Caki2 (cell line): ENCODE measurements at regions not wholly inside any gene's neighbourhood (a gene's known extent, or its start where the extent isn't known, plus 50 kb on each side); places are given as distances from the start of the nearest gene placed in this dataset.
A peak's percentile ranks its signal among the peaks of the same experiment; 100 is the strongest.

Experiments used
- DNase-seq: peaks from one replicate; pipeline ENCODE4 v3.0.0-alpha.2; 2015; ENCODE audit warnings: low read depth
- in situ Hi-C: cut with HindIII; loops from 2 replicates; pipeline ENCODE4 v1.10.0; 2016; ENCODE audit warnings: low sequenced_read_pairs, low pct_unique_long_range_greater_than_20kb, mixed read lengths

DNA sequence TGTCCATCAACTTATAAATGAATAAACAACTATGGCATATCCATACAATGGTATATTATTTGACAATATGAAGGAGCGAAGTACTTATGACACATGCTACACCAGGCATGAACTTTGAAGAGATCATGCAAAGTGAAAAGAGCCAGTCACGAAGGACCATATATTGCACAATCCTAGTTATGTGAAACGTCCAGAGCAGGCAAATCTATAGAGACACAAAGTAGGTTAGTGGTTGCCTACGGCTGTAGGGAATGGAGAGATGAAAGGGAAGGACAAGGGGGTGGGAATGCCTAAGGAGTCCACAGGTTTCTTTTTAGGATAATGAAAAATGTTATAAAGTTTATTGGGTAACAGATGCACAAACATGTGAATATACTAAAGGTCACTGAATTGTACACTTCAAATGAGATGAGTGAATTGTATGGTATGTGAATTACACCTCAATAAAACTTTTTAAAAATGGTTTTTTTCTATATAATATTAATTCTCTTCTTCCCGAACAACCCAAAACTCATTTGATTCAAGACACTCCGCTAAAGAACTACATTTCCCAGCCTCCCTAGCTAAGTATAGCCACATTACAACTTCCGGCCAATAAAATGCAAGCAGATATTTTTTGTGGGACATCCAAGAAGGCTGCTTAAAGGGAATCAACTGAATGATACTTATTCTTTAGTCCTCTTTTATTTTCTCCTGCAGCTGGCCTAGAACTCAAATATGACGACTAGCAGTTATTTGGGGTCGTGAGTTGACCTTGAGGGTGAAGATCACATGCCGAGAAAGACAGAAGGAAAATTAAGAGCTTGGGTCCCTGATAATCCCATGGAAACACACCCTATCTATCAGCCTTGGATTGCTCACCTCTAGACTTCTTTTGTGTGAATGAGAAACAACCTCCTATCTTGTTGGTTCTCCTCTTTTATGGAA lies 187.2 kb downstream of the TTC8 start:
- in situ Hi-C loops: no loop called here

DNA sequence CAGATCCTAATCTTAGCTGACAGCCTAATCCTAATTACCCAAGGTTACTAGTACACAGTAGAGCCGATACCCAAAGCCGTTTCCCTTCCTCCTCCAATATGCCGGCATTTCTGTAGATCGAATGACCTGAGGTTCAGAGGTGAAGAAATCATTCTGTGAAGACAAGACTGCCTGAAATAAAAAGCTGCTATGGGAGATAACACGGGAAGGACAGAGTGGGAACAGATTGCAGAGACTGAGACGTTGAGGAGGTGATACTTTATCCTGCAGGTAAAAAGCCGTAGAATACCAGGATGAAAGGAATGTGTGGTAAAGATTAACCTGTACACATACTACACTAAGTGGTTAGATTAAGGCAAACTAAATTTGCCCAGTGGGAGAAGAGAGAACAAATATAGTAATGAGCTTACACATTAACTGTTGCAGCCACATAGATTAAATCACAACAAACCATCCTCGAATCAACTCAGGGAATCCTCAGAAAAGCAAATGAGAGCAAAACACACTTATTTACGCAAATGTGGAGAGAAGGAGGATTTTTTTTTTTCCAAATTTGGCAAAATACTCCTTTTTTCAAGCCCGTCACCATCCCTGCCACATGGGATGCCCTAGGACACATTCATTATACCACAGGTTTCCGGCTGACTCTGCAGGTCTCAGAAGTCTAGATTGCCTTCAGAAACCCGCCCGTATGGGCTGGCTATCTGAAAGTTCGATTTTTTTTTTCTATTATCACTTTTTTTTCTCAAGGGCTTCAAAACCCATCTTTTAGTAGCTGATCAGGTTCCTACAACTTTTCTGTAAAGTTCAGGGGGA lies 188.0 kb downstream of the TTC8 start:
- in situ Hi-C loops: no loop called here
- no peak for DNase-seq

More for the DNA sequence above, 187.2 kb downstream of the TTC8 start:
- DNase-seq: no peak

- DNase-seq: no peak
Measured at GRCh38 chr14:89013098-89013504, 188.7 kb downstream of the TTC8 start.

DNA sequence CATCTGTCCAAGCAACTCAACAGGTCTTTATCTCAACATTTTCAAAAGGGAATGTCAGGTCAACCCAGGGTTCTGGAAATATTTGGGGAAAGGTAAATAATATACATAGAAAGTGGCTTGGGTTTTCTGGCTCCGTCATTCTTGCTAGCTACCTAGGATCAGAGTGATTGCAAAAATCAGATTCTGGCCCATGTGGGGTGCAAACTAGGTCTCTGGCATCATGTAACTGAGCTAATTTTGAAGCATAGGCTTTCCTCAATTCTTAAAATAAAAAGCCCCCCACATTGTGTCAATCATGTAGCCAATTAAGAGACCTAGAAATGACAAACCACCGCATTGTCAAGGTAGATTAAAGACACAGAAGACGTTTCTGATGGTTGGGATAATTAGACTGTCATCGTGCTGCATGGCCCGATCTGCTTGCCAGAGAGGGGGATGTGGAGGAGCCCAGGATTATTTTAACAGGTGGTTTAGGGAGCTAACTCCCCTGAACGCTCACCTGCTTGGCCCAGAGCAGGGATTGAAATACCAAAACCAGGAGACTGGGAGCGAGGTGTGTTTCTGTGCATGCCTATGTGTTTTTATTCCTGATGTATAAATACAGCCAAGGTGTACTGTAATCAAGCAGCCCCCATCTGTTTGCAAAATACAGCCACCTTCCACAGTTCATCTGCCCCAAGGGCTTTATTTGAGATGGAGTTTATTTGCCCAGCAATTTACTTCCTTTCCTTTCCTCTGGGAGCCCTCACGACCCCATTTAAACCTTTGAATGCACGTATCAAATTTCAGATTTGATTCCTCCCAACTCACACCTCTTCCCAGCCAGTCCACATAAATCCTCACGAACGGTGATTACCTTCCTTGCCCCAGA lies 189.5 kb downstream of the TTC8 start:
- in situ Hi-C loops: no loop called here
- DNase-seq: no peak

More at GRCh38 chr14:89013098-89013504, 188.7 kb downstream of the TTC8 start:
- in situ Hi-C loops: no loop called here

- DNase-seq: no peak
- in situ Hi-C loops: no loop called here
Measured at GRCh38 chr14:89014569-89014850, 190.1 kb downstream of the TTC8 start.

DNA sequence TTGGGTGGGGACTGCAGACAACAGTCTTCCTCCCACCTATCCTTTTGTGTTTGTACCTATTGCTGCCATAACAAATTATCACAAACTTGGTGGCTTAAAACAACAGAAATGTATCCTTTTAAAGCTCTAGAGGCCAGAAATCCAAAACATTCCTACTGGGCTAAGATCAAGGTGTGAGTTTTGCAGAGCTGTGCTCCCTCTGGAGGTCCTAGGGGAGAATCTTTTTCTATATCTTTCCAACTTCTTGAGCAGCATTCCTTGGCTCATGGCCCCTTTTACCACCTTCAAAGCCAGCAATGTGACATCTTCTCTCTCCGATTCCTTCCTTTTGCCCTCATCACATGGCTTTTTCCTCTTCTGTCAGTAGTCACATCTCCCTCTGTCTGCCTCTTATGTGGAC lies 190.6 kb downstream of the TTC8 start:
- in situ Hi-C loops: no loop called here
- no peak for DNase-seq

DNA sequence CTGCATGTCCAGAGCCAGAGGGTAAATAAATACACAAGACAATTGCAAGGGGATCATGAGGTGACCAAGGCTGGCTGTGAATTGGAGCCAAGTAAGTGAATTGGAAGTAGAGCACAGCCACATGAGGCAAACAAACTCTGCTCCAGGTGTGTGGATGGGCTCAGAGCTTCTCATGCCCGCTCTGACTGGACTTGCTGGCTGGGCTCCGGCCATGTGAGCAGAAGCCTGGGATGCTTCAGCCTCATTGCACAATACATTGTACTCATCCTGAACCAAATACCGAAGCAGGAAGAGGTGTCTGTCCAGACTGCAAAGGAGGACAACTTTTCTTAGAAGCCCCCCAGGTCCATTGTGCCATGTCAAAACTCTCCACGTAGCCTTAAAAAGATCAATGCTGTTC lies 193.0 kb downstream of the TTC8 start:
- no peak for DNase-seq
- in situ Hi-C loops: no loop called here

GRCh38 chr14:89022274-89022673 lies 197.8 kb downstream of the TTC8 start:
- in situ Hi-C loops: no loop called here
- DNase-seq: no peak

DNA sequence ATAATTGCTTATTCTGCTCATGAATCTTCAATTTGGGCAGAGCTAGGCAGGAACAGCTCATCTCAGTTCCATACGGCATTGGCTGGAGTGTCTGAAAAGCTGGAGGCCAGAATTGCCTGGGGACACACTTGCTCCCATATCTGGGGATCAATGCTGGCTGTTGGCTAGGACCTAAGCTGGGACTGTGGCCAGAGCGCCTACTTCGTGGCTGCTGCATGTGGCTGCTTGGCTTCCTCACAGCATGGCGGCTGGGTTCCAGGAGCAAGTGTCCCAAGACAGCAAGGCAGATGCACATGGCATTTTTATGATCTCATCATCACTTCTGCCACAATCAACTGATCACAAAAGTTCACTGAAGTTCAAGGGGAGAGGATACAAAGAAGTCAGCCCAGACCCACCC lies 200.2 kb downstream of the TTC8 start:
- DNase-seq: no peak
- in situ Hi-C loops: no loop called here

DNA sequence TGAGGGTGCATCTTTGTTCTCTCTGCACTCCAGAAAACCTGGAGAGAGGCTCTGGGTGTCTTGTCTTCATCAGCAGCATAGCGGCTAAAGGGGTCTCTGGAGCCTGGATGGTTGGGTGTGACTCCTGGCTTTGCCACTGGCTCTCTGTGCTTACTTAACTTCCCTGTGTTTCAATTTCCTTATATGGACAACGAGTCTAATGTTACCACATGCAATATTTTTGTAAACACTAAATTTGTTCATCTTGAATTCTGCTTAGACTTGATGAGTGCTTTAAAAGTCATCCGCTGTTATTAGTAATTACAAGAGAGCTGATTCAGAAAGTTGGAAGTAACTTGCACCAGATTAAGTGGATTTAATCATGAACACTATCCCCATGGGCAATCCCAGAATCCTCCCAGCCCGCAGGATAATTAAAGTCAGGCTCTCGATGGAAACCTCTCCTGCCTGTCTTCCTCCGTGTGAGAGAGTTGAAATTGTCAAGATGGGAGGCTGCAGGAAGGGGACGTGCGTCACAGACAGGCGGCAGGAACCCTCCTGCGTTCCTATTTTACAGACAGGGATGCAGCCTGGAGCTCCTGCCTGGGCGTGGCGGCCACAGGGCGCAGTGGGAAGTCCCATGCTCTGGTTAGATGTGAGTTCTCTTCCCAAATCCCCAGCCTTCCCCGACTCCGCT lies 201.2 kb downstream of the TTC8 start:
- in situ Hi-C loops: no loop called here
- no peak for DNase-seq

DNA sequence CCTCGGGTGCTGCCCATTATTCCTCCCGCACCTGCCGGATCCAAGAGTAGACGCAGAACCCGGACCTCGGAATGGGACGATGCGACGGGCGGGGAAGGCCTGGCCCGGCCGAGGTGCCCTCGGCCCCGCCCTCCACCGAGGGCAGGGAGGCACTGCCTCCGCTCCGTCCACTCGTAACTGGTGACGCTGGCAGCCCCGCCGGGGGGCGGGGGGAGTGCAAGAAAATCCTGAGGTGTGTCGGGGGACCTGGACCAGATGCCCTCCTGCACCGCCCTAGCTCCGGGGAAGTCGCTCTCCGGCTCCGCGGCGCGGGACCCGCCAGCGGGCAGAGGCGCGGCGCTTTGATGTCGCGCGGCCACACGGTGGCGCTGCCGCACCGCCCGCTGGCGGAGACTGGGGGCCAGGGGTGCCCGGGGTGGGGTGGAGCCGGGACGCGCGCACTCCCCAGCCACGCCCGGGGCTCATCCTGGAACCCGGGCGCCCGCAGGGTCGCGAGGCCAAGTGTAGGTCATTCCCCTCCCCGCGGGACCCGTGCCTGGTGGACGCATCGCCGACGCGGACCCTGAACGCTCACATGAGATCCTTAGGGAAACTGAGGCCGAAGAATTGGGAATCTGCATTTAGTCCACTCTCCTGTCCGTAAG lies 202.8 kb downstream of the TTC8 start:
- DNase-seq: peak; percentile 38
- in situ Hi-C loops: no loop called here

DNA sequence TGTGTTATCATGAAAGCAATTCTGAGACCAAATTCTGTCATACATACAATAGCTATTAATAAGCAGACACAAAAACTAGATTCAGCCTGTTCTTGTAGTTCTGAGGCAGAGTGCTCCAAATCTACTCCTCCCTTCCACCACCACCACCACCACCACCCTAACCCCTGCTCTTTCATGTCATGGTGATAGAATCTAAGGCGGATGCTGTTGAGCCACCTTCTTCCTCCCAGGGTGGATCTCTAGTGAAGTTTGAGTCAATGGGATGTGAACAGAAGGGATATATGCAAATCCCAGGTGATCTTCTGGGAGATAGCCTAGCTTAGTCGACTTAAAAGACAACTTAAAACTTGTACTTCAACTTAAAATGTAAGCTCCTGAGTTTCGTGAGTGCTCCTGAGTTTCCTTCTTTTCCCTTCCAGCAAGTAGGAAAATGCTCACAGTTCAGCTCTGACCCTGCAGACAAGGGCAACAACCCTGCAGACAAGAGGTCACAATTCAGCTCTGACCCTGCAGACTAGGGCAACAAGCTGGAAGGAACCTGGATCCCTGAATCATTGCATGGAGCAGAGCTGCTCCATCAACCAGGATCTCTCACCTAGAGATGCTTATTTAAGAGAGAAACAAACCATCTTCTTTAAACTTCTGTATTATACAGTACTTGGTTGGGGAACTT lies 204.1 kb downstream of the TTC8 start:
- in situ Hi-C loops: no loop called here
- DNase-seq: no peak

DNA sequence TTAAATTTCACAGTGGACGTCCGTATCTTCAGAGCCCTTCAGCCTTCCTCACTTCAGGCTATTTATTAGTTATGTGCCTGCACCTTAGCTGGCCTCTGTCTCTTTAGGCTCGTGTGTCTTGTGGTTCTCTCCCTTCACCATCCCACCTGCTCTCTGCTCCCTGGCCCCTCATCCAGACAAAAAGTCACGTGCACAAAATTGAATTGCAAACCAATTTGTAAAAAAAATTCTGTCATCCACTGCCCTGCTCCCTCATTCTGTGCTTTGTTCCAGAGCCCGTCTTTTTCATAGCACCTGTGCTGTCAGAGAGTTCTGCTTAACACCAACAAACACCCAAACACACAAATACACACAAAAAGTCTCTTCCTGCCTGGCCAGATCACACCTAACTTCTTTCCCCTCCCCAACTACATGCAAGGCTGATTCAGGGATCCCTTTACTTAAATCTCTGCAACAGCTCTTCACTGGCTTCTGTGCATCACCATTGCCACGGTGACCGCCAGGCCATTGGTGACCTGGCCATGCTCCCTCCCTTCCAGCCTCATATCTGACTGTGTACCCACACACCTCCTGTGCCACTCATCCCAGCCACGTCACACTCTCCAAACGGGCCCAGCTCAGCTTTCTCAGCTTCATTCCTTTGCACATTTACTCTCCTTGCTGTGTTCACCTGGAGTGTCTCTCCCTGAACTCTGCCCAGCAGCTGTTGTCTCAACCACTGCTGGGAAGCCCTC lies 205.7 kb downstream of the TTC8 start:
- DNase-seq: no peak
- in situ Hi-C loops: no loop called here

- in situ Hi-C loops: no loop called here
- DNase-seq: no peak
Measured at GRCh38 chr14:89030921-89031320, 206.5 kb downstream of the TTC8 start.

DNA sequence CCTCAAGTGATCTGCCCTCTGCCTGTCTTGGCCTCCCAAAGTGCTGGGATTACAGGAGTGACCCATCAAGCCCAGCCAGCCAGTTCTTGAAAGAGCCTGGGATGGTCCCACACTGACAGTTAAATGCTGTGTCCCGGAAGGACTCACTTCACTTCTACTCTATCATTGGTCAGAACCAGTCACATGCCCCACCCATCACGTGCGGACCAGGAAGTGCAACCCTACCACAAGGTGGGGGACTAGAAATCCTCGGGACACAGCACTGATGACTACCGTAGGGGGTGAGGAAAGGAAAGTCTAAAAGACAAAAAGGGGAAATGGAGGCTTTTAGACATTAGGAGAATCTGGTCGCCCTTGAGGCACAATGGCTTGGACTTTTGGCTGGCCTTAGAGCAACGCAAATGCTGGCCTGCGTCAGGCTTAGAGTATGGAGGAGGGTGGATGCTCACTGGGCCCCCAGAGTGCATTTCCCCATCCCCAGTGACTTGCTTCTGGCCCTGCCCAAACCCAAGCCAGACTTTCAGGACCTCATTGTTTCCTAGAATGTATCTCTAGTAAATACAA lies 207.7 kb downstream of the TTC8 start:
- no peak for DNase-seq
- in situ Hi-C loops: no loop called here

GRCh38 chr14:89033756-89034155 lies 209.3 kb downstream of the TTC8 start:
- in situ Hi-C loops: no loop called here
- DNase-seq: no peak
